NCI-H1436 treated with DMSO at 0.1 percent for 48 hours (cell line): ENCODE measurements at regions not wholly inside any gene's neighbourhood (a gene's known extent, or its start where the extent isn't known, plus 50 kb on each side); places are given as distances from the start of the nearest gene placed in this dataset.

Source experiments
- DNase-seq: peaks from one replicate; lab custom pipeline; 2025; lab: John Stamatoyannopoulos, UW

DNA sequence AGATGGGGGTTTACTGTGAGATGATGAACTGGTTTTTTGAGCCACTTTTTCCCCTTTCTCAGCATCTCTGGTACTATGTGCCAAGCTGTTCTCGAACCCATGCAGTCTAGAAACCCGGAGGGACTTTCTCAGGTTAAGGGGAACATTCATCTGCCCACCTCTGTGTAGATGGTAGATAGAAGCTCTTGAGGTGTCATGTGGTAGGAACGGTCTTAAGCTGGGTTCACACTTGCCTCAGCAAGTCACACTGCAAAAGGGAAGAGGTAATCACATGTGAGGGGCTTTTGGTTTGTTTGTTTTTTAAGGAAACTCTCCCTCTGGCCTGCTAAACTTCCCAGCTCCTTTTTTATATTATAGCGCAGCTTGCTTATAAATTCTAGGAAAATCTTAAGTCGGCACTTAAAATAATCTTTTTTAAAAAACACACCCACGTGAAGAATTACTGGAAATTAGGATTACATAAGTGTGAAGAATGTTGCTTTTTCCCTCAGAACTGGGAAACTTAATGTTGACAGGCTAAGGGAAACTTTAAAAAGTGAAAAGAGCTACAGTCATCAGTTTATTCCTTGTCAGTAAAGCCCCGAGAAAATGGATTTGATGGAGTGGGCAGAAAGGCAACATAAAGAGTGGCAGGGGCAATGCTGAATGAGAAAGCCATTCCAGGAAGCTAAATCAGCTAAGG, 430.3 kb downstream of the ARHGEF28 start:
- DNase-seq = no peak

DNA sequence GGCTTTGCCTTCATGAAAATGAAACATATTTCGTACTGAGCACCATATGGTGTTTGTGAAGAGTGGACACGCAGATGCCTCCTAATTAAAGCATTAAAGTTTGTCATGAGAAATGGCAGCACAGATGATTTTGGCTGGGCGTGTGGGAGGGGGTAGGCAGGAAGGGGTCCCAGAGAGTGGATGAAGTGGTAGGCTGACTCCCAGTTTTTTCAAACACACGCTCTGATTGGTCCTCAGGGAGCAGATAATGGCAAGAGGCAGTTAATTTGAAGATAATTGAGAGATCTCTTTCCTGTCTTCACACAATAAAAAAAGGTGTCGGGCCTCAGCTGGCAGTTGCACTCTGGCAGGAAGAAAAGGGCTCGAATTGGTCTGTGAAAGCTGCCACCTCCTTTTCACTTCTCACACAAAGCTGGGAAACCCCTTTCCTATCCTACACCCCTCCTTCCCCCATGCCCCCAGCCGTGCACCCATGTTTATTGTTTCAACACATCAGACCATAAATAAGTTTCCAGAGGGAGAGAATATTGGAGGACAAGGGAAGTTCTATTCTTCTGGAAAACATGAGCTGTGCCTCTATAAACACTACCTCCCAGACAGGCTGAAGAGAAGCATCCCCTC, 429.6 kb downstream of the ARHGEF28 start:
- DNase-seq = peak; percentile 40

DNA sequence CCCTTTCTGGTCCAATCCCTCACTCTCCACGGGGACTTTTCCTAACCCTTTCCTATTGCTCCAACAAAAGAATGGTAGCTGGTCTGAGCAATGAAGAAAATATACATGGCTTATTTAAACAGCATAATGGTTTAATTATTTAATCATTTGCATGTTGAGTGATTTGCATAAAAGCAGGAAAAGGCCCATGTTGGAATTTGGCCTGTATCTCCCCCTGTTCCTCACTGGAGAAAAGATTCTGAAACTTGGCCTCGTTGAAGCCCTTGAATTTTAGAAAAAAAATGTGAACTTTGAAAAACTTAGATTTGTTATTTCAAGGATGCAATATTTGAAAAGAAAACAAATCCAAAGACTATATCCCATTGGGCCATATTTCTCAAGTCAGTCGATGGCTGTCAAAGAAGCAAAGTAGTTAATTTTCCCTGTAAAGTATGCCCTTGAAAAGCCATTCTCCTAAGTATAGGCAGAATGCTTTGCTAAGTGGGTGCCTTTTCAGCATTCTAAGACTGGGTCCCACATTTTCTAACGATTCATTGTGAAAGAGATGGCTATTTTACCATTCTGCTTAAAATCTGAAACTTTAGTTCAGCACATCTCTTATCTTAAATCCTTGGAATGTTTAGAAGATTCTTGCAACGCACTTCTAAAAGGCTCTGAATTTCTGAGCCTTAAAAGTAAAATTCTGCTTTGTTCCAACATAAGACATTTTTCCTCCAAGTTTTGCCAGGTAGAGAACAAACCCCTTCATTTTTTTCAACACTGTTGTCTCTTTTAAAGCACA, 428.8 kb downstream of the ARHGEF28 start:
- DNase-seq = no peak

DNA sequence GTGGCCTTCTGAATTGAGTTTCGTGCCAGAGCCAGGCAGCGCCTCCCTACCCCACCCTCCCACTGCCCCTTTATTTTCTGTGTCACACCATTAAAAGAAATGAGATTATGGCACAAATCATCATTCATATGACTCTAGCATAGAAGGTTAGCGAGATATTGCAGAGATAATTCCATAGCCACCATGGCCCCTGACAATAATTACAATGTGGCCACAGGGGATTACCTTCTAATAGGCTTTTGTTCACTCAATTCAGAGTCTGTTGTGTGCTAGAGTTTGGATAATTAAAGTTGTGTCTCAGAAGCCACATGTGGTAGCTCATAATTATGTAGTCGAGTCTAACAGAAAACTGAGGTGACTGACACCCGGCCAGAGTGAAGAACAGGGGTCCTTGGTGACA, 428.1 kb downstream of the ARHGEF28 start:
- no peak for DNase-seq

DNA sequence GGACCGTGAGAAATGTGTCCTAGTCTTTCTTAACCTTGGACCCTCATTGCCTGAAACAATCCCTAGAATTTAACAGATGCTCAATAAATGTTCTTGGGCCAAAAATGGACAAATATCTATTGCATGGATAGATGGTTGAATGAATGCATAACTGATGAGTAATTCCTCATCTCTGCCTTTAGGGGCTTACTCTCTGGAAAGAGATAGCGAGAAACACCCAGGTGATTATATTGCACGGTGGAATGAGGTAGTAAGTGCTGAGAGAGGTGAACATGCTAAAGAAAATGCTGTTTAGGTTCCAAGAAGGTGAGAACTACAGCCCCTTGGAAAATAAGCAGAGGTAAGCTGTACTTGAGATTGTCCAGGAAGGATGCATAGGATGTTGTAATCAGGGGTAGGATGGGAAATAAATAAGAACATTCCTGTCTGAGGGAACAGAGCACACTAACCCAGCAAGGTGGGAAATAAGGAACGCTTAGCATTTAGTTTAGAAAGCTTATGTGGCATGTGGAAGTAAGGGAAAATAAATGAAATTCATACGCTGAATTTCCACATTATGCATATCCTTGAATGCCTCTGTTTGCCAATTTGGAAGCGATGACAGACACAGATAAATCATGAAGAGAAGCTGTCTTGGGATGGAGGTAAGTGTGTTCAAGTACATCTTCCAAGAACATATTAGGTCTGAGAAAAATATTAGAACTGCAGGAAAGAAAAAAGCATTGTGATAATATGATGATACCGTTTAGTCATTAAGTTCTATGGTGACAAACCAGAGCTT, 426.6 kb downstream of the ARHGEF28 start:
- DNase-seq = no peak

DNA sequence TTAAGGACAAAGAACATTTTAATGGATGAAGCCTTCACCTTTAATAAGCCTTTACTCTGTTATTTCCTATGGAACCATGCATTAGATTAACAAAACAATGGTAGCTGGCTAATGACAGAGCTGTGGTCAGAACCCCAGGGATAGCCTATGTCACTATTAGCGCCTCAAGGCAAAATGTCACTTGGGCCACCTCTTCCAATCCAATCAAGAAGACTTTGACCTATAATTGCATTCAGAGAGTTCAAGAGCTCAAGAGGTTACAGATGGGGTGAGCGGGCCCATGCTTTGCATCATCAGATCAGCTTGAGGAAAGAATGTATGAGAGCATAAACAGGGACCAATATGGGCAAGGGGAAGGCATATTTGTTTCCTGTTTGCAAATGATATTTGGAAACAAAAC, 425.1 kb downstream of the ARHGEF28 start:
- DNase-seq = no peak

DNA sequence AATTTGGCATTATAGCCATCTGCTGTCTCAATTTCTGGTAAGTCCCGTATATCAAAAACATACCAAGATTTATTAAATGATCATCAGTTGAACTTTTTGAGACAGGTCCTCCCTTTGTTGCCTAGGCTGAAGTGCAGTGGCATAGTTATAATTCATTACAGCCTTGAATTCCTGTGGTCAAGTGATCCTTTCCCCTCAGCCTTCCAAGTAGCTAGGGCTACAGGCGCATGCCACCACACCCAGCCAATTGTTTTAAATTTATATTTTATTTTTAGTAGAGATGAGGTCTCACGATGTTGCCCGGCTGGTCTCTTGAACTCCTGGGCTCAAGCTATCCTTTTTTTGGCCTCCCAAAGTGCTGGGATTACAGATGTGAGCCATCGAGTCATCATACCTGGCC, 418.9 kb downstream of the ARHGEF28 start:
- no peak for DNase-seq

DNA sequence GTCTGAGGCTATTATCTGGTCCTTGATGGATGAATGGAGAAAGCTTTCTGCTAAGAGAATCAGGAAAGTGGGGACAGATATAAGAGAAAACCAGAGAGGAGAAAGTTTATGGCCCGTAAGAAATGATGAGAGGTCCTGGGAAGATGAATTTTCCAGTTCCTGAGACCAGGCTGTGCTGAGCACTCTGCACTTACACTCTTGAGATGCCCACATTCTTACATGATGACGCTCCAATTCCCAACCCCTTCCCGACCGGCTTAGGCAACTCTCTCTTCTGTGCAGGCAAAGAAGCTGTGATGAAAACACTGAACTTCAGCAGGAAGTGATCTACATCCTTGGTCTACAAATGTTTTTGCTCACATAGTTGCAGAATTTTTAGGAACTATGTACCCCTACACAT, 417.0 kb downstream of the ARHGEF28 start:
- DNase-seq = no peak

DNA sequence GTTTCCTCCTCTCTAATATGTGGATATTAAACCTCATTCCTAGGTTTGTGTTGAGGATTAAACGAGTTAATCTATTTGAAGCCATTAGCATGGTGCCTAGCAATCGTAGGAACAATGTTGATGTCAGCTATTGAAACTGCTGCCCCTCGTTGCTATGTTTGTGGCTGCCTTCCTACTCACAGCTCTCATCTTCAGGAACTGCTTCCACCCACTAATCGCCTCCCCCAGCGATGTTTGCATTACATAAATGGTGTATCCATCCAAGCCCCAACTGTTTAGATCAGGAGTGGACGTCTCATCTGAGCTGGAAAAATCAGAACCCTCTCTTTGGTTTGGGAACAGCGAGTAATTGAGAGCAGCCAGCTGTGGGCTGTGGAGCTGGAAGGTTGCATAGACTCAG, 416.6 kb downstream of the ARHGEF28 start:
- no peak for DNase-seq

DNA sequence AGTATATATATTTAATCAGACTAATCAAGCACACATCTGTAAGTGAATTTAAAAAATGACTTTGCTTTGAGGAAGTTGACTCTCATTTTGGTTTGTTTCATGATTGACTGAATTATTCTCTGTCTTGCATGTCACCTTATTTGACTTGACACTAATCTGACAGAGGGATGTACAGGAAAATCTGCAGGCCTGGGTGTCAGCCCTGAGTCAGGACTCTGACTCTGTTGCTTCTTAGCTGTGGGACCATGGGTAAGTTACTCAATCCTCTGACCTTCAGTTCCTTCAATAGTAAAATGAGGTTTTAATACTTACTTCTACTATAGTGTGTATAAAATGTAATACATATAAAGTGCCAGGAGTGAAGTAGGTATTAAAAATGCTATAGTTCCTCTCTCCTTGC, 415.9 kb downstream of the ARHGEF28 start:
- no peak for DNase-seq

DNA sequence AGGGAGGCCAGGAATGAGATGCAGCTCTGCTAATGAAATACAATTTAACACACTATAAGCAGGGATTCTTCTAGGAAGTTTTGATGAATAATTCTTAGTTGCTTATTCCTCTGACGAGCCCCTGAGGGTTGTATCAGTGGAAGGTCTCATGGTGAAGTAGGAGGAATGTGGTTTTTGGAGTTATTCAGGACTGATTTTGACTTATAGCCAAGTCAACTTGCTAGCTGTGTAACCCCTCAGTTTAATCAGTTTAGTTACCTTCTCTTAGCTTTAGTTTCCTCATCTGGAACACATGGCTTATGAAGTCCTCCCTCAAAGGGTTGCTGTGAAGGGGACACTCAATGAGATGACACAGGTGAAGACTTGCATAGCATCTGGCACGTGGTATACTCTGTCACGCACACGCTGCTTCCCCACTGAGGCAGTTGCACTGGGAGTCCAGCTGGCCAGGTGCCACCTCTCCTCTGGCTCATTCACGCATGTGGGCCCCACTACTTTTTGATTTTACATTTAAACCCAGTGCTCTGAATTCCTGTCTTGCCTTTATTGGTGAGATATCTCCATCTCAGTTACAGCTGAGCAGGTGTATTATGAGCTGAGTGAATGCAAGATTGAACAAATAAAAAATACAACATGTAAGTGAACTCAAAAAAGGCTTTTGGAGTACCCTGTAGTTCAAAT, 415.0 kb downstream of the ARHGEF28 start:
- no peak for DNase-seq

DNA sequence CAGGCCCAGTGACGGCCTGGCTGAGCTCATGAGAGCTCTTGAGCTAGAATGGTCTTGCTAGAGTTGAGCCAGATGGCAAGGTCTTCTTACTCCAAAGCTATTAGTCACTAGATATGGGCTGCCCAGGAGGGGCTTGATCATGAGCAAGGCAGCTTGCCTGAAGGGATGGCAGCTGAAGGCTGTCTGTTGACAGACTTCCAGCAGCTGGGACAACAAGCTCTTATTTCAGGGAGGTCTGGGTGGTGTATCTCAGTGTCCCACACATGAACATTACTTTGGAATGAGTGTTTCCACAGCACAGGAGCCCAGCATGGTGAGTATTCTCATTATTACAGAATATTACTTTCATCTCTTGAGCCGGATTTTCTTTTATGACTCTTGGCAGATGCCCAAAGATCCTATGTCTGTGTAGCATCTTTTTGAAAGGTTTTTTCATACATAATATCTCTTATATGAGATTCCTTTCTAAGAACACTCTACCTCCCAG, 414.1 kb downstream of the ARHGEF28 start:
- DNase-seq = no peak

DNA sequence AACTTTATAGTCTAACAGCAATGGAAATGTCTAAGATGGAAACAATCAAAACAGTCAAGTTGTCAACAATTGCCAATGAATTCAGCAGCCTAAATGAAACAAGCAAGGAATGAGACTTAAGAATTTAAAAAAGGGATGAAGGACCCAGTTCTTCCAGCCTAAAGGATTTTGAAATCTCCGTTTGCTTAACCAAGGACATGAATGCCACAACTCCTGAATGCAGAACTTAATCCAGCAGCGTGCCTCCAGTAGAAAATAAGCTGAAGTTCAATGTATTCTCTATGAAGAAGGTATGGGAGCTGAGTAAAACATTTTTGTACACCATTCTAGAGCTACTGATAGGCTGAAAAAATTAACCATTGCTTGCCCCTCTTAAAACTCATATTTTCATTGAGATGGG, 411.3 kb downstream of the ARHGEF28 start:
- DNase-seq = no peak

DNA sequence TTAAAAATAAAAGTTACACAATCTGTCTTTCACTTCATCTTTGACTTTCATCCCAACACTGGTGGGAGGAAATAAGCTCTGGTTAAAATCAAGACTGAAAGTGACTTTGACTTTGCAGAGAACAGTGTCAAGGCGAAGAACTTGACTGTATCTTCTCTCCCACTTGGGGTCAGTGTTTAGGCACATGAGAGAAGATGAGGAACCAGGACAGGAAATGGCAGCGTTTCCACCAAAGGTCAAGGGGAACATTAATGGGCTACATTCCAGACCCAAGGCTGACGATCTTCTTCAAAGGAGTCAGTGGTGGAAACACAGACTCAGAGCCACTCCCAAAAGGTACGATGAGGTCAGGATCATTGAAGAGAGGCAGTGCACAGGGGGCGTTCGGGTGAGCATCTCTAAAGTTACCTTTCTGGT, 409.5 kb downstream of the ARHGEF28 start:
- no peak for DNase-seq

DNA sequence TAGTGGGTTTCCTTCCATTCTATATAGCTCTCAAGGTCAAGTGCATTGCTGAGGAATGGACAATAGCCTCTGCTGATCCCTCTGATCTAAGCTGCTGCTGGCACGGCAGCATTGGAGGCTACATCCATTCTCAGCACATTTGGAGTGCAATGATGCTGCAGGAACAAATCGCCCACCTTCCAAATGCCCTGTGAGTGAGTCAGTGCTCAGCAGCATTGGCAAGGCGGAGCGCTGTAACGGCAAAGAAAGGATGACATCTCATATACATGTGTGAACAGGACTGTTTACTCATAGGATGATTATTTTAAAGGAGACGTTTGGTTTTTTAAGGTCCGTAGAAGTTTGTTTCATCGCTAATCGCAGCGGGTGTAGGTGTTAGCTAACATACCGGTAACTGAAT, 408.7 kb downstream of the ARHGEF28 start:
- no peak for DNase-seq

DNA sequence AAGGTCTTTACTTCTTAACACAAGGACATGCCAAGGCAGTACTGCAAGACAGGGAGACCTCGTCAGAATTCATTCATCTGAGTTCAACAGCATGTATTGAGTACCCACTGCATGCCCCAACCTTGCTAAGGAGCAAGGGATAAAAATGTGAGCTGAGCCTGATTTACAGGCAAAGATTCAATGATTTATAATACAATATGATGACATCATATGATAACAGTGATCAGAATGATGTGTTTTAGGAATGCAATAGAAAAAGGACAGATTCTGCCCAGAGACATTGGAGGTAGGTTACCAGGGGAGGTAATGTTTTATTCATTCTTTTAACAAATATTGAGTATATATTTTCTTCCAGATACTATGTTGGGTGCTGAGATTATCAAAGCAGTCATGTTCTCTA, 406.6 kb downstream of the ARHGEF28 start:
- no peak for DNase-seq

DNA sequence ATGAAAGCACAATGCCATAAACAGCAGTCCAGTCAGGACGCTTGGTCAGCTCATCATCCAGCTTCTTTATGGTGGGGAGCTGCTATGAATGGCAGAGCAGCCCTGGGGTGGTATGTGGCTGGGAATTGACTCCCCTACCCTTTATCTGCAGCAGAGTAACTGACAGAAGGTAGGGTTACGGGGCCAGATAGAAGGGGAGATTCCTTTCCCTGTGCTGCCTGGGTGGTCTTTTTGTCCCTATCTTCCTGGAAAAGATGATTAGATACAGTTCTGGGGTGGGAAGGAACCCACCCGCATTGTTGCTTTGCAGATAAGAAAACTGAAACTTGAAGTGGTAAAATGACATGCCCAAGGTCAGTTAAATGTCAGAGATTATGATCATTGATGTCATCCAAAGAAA, 405.5 kb downstream of the ARHGEF28 start:
- DNase-seq = no peak

DNA sequence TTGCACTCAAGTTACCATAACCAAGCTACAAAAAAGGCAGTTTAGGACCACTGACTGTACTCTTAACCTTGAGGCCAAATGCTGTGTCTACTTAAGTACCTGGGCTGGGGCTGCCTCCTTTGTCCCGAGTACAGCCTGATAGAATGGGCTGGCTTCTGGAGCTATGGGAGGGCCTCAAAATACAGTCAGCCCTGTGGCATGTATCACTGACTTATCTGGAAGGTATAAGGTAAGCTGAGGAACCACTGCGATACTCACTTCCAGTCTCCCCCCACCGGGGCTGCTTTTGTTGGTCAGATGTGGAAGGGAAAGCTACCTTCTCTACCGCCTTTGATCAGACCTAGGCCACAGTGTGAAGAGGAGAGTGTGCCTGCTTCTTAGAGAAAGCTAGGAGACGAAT, 404.8 kb downstream of the ARHGEF28 start:
- no peak for DNase-seq

DNA sequence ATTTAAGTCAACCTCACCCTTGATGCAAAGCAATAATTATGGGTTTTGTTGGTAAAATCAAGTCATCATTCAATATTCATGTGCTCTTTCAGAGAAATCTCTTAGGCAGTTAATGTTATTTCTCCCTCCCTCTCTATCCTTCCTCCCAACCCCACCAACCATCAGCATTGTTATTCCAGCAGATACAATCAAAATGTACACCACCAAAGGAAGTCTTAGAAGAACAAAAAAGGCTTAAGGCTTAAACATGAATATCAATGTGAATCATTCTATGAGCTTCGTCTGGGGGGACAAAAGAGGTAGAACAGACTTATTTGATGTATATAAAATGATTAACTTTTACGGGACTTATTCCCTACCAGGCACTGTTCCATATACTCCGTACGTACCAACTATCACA, 404.4 kb downstream of the ARHGEF28 start:
- no peak for DNase-seq

DNA sequence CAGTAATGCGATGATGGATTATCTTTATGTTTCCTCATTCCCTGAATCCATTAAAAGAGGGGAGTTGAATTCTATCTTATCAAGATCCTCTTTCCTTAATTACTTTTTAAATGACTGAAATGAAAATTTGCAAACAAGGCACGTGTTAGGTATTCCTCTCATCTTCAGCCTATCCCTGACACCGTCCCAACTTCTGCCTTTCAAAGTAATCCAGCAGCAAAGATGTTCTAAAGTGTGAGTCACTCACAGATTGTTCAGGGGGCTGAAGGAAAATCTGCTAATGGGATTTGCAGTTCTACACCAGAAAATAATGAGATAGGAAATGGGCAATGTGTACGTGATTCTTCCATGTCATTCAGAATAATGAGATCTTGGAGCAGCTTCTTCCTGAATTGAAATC, 403.0 kb downstream of the ARHGEF28 start:
- DNase-seq = no peak

DNA sequence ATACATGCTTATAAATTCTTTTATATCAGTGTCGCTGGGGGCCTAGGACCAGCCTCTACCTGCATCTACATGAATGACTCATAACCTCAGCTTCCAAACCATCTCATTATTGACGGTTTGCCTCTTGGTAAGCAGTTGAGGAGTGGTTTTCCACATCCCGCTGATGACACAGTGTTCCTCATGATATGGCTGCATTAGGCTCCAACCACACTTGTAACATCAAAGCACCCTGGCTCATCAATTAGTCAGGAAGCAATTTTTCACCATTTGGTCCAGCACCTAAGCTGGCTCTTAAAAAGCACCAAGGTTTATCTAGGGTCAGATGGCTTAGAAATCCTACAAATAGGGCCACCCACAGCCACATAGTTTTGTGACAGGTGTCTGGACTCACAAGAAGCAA, 402.4 kb downstream of the ARHGEF28 start:
- no peak for DNase-seq
